ENCODE measurements at regions not wholly inside any gene's neighbourhood (a gene's known extent, or its start where the extent isn't known, plus 50 kb on each side); places are given as distances from the start of the nearest gene placed in this dataset.

DNA sequence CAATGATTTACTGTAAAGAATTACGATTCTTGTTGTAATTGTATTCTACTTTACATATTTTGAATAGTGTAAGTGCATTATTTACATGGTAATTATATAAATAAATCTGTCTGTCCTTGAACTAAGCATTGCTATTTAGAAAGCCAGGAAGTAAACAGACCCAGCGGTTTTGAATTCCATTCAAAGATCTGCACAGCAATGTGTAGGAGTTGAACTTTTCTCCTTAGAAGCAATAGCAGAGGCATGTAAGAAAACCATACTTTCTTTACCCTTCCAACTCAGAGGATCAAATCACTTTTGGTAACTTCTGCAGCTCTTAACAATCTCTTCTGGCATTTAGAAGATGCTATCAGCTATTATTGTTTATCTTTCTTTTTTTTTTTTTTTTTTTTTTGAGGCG is 109.2 kb upstream of the VRK2 start (continued):
- TF ChIP-seq, protein P1, sequence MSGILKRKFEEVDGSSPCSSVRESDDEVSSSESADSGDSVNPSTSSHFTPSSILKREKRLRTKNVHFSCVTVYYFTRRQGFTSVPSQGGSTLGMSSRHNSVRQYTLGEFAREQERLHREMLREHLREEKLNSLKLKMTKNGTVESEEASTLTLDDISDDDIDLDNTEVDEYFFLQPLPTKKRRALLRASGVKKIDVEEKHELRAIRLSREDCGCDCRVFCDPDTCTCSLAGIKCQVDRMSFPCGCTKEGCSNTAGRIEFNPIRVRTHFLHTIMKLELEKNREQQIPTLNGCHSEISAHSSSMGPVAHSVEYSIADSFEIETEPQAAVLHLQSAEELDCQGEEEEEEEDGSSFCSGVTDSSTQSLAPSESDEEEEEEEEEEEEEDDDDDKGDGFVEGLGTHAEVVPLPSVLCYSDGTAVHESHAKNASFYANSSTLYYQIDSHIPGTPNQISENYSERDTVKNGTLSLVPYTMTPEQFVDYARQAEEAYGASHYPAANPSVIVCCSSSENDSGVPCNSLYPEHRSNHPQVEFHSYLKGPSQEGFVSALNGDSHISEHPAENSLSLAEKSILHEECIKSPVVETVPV (CRISPR knock-in tag; IDR thresholded peaks at IDR 0.05): no peak
- no peak for TF ChIP-seq POU6F1 (CRISPR knock-in tag; IDR thresholded peaks at IDR 0.05; ENCODE audit: borderline replicate concordance, low read depth)

DNA sequence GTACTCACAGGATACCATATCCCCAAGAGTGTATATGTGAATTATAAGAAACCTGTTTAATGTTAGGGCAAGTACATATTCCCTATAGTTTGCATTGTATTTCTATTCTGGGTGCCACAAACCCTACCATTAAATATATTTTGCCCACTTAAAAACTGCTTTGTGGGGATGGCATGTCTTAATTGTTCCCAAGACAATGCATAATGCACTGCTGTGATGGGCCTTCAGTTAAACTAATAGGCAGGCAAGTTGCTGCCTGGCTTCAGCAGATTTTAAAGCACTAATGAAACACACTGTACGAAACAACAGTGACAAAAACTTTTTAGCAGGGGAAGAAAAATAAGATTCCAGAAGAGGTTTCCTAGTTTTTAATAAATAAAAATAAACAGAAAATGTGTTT is 104.8 kb upstream of the VRK2 start:
- TF ChIP-seq ZNF70 (CRISPR knock-in tag; IDR thresholded peaks at IDR 0.05) (no peak), SNAI2 (CRISPR knock-in tag; IDR thresholded peaks at IDR 0.05) (no peak), TOX (CRISPR knock-in tag; IDR thresholded peaks at IDR 0.05; ENCODE audit: borderline replicate concordance) (no peak), PPARA (CRISPR knock-in tag; IDR thresholded peaks at IDR 0.05; ENCODE audit: borderline replicate concordance) (no peak), PATZ1 (CRISPR knock-in tag; IDR thresholded peaks at IDR 0.05; ENCODE audit: borderline replicate concordance) (no peak), ESRRG (CRISPR knock-in tag; IDR thresholded peaks at IDR 0.05) (no peak), ARNTL (CRISPR knock-in tag; IDR thresholded peaks at IDR 0.05; ENCODE audit: borderline replicate concordance, low read depth) (no peak), RARB (CRISPR knock-in tag; IDR thresholded peaks at IDR 0.05) (no peak), BACH2 (CRISPR knock-in tag; IDR thresholded peaks at IDR 0.05; ENCODE audit: borderline replicate concordance) (no peak), ZNF565 (CRISPR knock-in tag; conservative IDR thresholded peaks at IDR 0.05; ENCODE audit: low read depth) (no peak), ZNF8 (CRISPR knock-in tag; IDR thresholded peaks at IDR 0.05) (no peak), ISL1 (CRISPR knock-in tag; IDR thresholded peaks at IDR 0.05) (no peak), ZC3H10 (CRISPR knock-in tag; IDR thresholded peaks at IDR 0.05) (no peak), GLIS3 (CRISPR knock-in tag; IDR thresholded peaks at IDR 0.05) (no peak)
- TF ChIP-seq, protein P2, sequence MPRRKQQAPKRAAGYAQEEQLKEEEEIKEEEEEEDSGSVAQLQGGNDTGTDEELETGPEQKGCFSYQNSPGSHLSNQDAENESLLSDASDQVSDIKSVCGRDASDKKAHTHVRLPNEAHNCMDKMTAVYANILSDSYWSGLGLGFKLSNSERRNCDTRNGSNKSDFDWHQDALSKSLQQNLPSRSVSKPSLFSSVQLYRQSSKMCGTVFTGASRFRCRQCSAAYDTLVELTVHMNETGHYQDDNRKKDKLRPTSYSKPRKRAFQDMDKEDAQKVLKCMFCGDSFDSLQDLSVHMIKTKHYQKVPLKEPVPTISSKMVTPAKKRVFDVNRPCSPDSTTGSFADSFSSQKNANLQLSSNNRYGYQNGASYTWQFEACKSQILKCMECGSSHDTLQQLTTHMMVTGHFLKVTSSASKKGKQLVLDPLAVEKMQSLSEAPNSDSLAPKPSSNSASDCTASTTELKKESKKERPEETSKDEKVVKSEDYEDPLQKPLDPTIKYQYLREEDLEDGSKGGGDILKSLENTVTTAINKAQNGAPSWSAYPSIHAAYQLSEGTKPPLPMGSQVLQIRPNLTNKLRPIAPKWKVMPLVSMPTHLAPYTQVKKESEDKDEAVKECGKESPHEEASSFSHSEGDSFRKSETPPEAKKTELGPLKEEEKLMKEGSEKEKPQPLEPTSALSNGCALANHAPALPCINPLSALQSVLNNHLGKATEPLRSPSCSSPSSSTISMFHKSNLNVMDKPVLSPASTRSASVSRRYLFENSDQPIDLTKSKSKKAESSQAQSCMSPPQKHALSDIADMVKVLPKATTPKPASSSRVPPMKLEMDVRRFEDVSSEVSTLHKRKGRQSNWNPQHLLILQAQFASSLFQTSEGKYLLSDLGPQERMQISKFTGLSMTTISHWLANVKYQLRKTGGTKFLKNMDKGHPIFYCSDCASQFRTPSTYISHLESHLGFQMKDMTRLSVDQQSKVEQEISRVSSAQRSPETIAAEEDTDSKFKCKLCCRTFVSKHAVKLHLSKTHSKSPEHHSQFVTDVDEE (CRISPR knock-in tag; IDR thresholded peaks at IDR 0.05): no peak
- TF ChIP-seq, protein P3, sequence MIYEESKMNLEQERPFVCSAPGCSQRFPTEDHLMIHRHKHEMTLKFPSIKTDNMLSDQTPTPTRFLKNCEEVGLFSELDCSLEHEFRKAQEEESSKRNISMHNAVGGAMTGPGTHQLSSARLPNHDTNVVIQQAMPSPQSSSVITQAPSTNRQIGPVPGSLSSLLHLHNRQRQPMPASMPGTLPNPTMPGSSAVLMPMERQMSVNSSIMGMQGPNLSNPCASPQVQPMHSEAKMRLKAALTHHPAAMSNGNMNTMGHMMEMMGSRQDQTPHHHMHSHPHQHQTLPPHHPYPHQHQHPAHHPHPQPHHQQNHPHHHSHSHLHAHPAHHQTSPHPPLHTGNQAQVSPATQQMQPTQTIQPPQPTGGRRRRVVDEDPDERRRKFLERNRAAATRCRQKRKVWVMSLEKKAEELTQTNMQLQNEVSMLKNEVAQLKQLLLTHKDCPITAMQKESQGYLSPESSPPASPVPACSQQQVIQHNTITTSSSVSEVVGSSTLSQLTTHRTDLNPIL (CRISPR knock-in tag; IDR thresholded peaks at IDR 0.05; ENCODE audit: low read depth): no peak
- no peak for ATAC-seq

GRCh38 chr2:57943315-57943714 is 103.3 kb upstream of the VRK2 start:
- ATAC-seq: no peak
- TF ChIP-seq ARNTL (CRISPR knock-in tag; IDR thresholded peaks at IDR 0.05; ENCODE audit: borderline replicate concordance, low read depth): no peak
- TF ChIP-seq, protein P1 (CRISPR knock-in tag; IDR thresholded peaks at IDR 0.05): no peak
- TF ChIP-seq TCF4 (CRISPR knock-in tag; IDR thresholded peaks at IDR 0.05; ENCODE audit: borderline replicate concordance): no peak
- TF ChIP-seq ESRRG (CRISPR knock-in tag; IDR thresholded peaks at IDR 0.05): no peak
- TF ChIP-seq PATZ1 (CRISPR knock-in tag; IDR thresholded peaks at IDR 0.05; ENCODE audit: borderline replicate concordance): no peak
- TF ChIP-seq SNAI2 (CRISPR knock-in tag; IDR thresholded peaks at IDR 0.05): no peak
- no peak for TF ChIP-seq ZFP30 (CRISPR knock-in tag; IDR thresholded peaks at IDR 0.05)
- TF ChIP-seq, protein P3 (CRISPR knock-in tag; IDR thresholded peaks at IDR 0.05; ENCODE audit: low read depth): no peak

Measured in SK-N-SH treated with all-trans-retinoic acid at 6 μM for 48 hours (cell line).